ENCODE measurements at regions not wholly inside any gene's neighbourhood (a gene's known extent, or its start where the extent isn't known, plus 50 kb on each side); places are given as distances from the start of the nearest gene placed in this dataset.

DNA sequence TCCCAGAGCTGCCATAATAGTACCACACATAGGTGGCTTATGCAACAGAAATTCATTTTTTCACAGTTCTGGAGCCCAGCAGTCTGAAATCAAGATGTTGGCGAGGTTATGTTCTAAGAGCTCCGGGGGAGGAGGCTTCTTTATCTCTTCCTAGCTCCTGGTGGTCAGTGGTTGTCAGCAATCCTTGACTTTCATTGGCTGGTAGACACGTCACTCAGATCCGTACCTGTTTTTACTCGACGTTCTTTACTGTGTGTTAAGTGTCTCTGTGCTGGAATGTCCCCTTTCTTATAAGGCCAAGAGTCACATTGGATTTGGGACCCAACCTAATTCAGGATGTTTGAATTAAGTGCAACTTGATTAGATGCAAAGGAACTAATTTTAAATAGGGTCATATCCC lies 218.5 kb upstream of the CNTN3 start:
- TF ChIP-seq, protein P1, sequence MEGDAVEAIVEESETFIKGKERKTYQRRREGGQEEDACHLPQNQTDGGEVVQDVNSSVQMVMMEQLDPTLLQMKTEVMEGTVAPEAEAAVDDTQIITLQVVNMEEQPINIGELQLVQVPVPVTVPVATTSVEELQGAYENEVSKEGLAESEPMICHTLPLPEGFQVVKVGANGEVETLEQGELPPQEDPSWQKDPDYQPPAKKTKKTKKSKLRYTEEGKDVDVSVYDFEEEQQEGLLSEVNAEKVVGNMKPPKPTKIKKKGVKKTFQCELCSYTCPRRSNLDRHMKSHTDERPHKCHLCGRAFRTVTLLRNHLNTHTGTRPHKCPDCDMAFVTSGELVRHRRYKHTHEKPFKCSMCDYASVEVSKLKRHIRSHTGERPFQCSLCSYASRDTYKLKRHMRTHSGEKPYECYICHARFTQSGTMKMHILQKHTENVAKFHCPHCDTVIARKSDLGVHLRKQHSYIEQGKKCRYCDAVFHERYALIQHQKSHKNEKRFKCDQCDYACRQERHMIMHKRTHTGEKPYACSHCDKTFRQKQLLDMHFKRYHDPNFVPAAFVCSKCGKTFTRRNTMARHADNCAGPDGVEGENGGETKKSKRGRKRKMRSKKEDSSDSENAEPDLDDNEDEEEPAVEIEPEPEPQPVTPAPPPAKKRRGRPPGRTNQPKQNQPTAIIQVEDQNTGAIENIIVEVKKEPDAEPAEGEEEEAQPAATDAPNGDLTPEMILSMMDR (IDR thresholded peaks at IDR 0.05): no peak
- TF ChIP-seq TCF7L2 (IDR thresholded peaks at IDR 0.05; ENCODE audit: low read depth, low read length) (no peak), POLR2AphosphoS5 (IDR thresholded peaks at IDR 0.05; ENCODE audit: low read depth, low read length) (no peak), SIN3A (IDR thresholded peaks at IDR 0.05; ENCODE audit: borderline replicate concordance, insufficient read depth, low read depth, low read length) (no peak)
- TF ChIP-seq, protein P2, sequence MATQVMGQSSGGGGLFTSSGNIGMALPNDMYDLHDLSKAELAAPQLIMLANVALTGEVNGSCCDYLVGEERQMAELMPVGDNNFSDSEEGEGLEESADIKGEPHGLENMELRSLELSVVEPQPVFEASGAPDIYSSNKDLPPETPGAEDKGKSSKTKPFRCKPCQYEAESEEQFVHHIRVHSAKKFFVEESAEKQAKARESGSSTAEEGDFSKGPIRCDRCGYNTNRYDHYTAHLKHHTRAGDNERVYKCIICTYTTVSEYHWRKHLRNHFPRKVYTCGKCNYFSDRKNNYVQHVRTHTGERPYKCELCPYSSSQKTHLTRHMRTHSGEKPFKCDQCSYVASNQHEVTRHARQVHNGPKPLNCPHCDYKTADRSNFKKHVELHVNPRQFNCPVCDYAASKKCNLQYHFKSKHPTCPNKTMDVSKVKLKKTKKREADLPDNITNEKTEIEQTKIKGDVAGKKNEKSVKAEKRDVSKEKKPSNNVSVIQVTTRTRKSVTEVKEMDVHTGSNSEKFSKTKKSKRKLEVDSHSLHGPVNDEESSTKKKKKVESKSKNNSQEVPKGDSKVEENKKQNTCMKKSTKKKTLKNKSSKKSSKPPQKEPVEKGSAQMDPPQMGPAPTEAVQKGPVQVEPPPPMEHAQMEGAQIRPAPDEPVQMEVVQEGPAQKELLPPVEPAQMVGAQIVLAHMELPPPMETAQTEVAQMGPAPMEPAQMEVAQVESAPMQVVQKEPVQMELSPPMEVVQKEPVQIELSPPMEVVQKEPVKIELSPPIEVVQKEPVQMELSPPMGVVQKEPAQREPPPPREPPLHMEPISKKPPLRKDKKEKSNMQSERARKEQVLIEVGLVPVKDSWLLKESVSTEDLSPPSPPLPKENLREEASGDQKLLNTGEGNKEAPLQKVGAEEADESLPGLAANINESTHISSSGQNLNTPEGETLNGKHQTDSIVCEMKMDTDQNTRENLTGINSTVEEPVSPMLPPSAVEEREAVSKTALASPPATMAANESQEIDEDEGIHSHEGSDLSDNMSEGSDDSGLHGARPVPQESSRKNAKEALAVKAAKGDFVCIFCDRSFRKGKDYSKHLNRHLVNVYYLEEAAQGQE (IDR thresholded peaks at IDR 0.05; ENCODE audit: insufficient read depth in 1 of 2, low read depth in 2 of 2, low read length in 1 of 2): no peak

Data from Panc1 (cell line).